GM12873 (cell line): ENCODE measurements at regions not wholly inside any gene's neighbourhood (a gene's known extent, or its start where the extent isn't known, plus 50 kb on each side); places are given as distances from the start of the nearest gene placed in this dataset.

Source experiments
- CTCF ChIP-seq: IDR thresholded peaks from 2 replicates; pipeline ENCODE4 v1.5.1; 2012; ENCODE audit warnings: low read depth, mild to moderate bottlenecking, moderate library complexity, low read length, control low read depth; ENCODE audit not compliant: insufficient read depth; ENCODE audit errors: missing control alignments

GRCh38 chr10:25766213-25766612, 167.8 kb upstream of the MYO3A start:
- no peak for TF ChIP-seq CTCF

DNA sequence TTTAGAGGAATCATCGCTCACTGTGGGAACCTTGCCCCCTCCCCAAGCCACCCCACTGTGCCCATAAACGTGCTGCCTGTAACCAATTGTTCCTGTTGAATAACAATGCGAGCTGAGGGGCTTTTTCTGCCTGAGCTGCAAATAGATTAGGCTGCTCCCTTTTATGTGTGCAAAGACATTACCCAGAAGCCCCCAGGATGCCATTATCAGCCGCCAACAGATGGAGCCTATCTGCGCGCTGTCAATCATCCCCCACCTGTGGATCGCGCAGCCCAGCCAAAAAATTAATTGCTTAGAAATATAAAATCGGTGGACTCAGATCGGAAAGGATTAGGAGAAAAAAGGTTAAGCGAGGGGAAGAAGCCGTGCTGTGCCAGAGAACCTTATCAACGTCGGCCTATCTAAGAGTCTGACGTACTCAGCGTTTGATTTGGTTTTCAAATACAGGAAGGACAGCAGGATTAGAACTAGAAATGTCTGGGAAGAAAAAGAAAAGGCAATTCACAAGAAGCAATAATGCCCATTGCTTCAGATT, 167.3 kb upstream of the MYO3A start:
- no peak for TF ChIP-seq CTCF

- TF ChIP-seq CTCF = no peak
These were observed 165.9 kb upstream of the MYO3A start for GRCh38 chr10:25768167-25768566.

DNA sequence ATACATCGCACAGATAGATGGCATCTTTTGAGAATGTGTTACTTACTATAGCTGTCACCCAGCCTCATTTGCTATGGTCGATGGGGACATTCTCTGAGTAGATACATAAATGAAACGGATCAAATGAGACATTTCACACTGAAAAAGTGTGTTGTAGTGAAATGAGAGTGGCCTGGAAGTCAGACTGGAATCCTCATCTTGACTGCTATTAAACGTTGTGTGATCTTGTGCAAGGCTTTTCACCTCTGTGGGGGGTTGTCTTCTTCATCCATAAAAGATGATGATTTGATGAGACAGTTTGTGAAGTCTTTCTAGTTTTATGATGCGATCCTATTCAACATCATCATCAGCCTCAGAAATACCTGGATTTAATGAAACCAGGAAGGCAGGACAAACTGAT, 155.4 kb upstream of the MYO3A start:
- TF ChIP-seq CTCF = no peak

DNA sequence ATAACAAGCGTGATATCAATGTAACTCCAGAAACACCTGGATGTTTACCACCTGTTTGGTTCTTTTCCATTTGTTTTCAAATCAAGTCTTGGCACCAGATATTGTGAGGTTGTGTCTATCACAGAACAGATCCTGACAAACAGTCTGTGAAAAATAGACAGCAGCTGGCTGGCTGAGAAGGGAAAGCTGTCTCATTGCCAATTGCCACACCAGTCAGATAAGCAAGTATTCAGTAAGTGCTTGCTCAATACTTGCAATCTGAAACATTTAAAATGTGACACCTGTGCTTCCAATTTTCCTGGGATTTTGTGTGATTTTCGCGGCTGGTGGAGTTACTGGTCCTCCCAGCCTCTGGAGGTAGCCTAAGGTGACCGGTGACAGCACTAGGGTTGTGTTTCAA, 147.9 kb upstream of the MYO3A start:
- no peak for TF ChIP-seq CTCF

- no peak for TF ChIP-seq CTCF
These were observed 147.1 kb upstream of the MYO3A start for GRCh38 chr10:25786899-25787298.

- no peak for TF ChIP-seq CTCF
These were observed 136.1 kb upstream of the MYO3A start for GRCh38 chr10:25797888-25798429.

DNA sequence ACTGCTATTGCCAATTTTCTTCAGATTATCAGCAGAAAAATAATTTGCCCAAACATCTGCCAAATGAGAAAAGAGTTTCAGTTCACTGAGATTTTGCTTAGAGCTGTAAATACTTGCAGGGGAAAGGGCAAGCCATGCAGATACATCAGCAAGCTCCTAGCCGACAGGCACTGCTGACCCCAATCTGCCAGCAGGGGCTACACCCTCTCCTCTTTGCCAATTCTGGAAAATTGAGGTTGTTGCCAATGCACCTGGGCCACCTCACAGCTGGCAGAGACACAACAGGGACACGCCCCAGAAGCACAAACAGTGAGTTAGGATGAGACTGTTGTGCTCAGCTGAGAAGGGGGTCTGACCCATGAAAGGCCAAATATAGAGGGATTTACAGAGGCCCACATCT, 129.5 kb upstream of the MYO3A start:
- TF ChIP-seq CTCF = no peak
